Muscle of leg (tissue), 3 donors: ENCODE measurements at regions not wholly inside any gene's neighbourhood (a gene's known extent, or its start where the extent isn't known, plus 50 kb on each side); places are given as distances from the start of the nearest gene placed in this dataset.

Source experiments
- DNase-seq: peaks from one replicate; pipeline ENCODE4 v3.0.0; 2013
- H3K27ac ChIP-seq: one replicate; pipeline ENCODE4 v1.5.1; 2013; ENCODE audit warnings: mild to moderate bottlenecking, low read length, control low read depth
- H3K27me3 ChIP-seq: one replicate; pipeline ENCODE4 v1.6.1; 2013; ENCODE audit warnings: low read length; ENCODE audit not compliant: control insufficient read depth, insufficient read depth
- H3K36me3 ChIP-seq: one replicate; pipeline ENCODE4 v1.6.1; 2013; ENCODE audit warnings: low read length; ENCODE audit not compliant: control insufficient read depth, insufficient read depth
- H3K4me1 ChIP-seq: one replicate; pipeline ENCODE4 v1.6.1; 2013; ENCODE audit warnings: low read length; ENCODE audit not compliant: control insufficient read depth, insufficient read depth
- H3K4me3 ChIP-seq: one replicate; pipeline ENCODE4 v1.5.1; 2013; ENCODE audit warnings: low read length, control low read depth
- H3K9me3 ChIP-seq: replicated peaks from 2 replicates; pipeline ENCODE4 v1.6.1; 2013; ENCODE audit warnings: low read depth, low read length; ENCODE audit not compliant: control insufficient read depth
- WGBS: methylation state at CpG from one replicate; pipeline ENCODE4 v1.1.5; 2013; ENCODE audit warnings: missing lambda C conversion rate; ENCODE audit not compliant: insufficient coverage; 5-methylcytosine and 5-hydroxymethylcytosine counted together

DNA sequence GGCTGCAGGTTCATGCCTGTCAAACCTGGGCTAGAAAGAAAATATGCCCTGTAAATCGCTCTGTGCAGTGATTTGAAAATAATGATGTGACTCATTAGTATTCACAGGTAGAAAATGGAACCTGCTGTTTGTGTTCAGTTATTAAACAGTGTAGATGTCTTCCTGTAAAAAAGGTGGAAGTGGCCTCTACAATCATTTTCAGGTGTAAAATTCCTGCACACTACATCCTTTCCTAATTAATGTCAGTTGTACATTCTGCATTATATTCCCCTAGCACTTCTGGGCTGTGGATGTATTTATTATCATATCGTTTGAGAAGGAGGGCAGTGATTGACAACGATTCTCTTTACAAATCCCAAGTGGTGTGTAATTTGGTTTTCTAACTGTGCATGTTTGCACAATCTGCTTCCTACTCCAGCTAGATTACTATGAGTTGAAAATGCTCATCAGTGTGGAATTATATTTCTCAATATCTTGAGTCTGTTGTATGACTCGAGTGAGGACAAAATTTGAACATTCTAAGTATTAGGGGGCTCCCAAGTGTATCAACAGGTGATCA lies 454.0 kb upstream of the DDI1 start:
- Histone ChIP-seq H3K4me3 (no peak overlapping the region), H3K27me3 (no peaks in the 10 kb centered on the region), H3K9me3 (no peaks in the 10 kb centered on the region), H3K4me1 (peaks cover 2% of the 10 kb centered on the region), H3K36me3 (no peaks in the 10 kb centered on the region), H3K27ac (no peak overlapping the region)
- no peak for DNase-seq
- WGBS = no CpG with 5 or more reads among the region's 4 CpGs

DNA sequence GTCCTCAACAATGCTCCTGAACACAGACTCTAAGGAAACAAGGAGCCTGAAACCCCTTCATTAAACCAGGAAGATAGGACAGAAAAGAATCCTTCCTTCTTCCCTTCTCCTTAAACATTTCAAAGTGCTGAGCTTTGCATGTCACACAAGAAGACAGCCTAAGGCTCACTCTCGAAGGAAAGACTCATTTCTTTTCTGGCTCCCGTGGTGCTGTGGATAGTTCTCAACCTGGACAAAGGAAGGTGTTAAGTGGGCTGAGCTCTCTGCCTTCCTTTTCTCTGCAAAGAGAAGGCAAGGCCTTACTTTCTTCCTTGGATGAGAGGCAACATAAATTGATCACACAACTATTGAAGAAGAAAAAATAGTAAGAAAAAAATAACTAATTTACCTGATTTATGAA lies 452.4 kb upstream of the DDI1 start:
- WGBS = no CpG with 5 or more reads among the region's 2 CpGs
- H3K36me3 ChIP-seq = no peaks in the 10 kb centered on the region
- H3K4me1 ChIP-seq = peaks cover 2% of the 10 kb centered on the region
- no peak overlapping the region for H3K4me3 ChIP-seq
- H3K9me3 ChIP-seq = no peaks in the 10 kb centered on the region
- no peak overlapping the region for H3K27ac ChIP-seq
- no peaks in the 10 kb centered on the region for H3K27me3 ChIP-seq
- no peak for DNase-seq

- WGBS = no CpG with 5 or more reads among the region's 1 CpG
- Histone ChIP-seq H3K27me3 (no peaks in the 10 kb centered on the region), H3K4me1 (peaks cover 2% of the 10 kb centered on the region), H3K4me3 (no peak overlapping the region), H3K36me3 (no peaks in the 10 kb centered on the region), H3K27ac (no peak overlapping the region), H3K9me3 (no peaks in the 10 kb centered on the region)
- no peak for DNase-seq
Observed at GRCh38 chr11:103584720-103585119, 451.7 kb upstream of the DDI1 start.

DNA sequence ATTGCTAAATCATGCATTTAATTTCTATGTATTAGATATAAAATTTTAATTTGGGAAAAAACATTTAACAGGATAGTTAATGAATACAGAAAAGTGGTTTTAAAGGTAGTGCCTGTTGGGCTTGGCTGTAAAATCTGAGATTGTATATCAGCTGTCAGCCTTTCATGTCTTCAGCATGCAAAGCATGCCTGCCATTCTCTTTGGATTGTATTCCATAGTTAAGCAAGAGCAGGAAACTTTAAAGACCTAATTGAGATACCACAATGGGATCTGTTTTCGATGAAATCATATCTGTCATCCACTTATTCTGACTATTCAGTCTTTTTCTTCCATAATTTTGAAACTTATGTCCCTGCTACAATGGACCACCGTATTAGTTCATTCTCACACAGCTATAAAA lies 451.0 kb upstream of the DDI1 start:
- Histone ChIP-seq H3K27me3 (no peaks in the 10 kb centered on the region), H3K36me3 (no peaks in the 10 kb centered on the region), H3K4me1 (peaks cover 2% of the 10 kb centered on the region), H3K4me3 (no peak overlapping the region), H3K27ac (peak overlapping the region; percentile 44), H3K9me3 (no peaks in the 10 kb centered on the region)
- DNase-seq = peak; percentile 29
- WGBS = no CpG with 5 or more reads among the region's 2 CpGs

DNA sequence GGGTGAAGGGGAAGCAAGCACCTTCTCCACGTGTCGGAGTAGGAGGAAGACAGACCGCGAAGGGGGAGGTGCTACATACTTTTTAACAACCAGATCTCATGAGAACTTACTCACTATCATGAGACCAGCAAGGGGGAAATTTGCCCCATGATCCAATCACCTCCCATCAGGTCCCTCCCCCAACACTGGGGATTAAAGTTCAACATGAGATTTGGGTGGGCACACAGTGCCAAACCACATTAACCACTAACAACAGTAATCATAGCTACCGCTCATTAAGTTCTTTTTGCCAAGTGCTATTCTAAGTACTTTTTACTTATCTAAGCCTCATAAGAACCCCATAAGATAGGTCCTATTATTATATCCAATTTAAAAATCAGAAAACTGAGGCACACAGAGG lies 450.5 kb upstream of the DDI1 start:
- no peak for DNase-seq
- WGBS = no CpG with 5 or more reads among the region's 5 CpGs
- peak overlapping the region; percentile 44 for H3K27ac ChIP-seq

DNA sequence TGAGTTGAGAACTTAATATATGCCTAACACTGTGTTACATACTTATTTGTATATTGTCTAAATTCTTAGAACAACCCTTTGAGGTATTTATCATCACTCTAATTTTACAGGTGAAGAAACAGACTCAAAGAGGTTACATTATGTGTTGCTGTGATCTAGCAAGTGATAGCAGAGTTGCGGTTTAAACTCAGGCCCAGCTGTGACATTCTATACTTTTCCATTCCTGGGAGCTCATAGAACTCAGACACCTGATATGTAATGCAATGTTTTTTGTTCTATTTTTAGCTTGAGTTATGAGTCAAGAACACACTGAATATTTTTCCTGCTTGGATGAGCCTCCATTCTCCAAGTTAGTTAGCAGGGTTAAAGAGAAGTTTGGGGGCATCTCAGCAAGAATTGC lies 449.7 kb upstream of the DDI1 start:
- H3K4me1 ChIP-seq = peaks cover 2% of the 10 kb centered on the region
- no CpG with 5 or more reads among the region's 1 CpG for WGBS
- peak; percentile 52 for DNase-seq
- H3K9me3 ChIP-seq = no peaks in the 10 kb centered on the region
- H3K36me3 ChIP-seq = no peaks in the 10 kb centered on the region
- H3K27ac ChIP-seq = peak overlapping the region; percentile 54
- no peaks in the 10 kb centered on the region for H3K27me3 ChIP-seq
- H3K4me3 ChIP-seq = no peak overlapping the region

More for the DNA sequence above, 450.5 kb upstream of the DDI1 start:
- Histone ChIP-seq H3K4me1 (peaks cover 2% of the 10 kb centered on the region), H3K4me3 (no peak overlapping the region), H3K9me3 (no peaks in the 10 kb centered on the region), H3K36me3 (no peaks in the 10 kb centered on the region), H3K27me3 (no peaks in the 10 kb centered on the region)

GRCh38 chr11:103587901-103588788 lies 448.3 kb upstream of the DDI1 start:
- no peak overlapping the region for H3K4me3 ChIP-seq
- H3K9me3 ChIP-seq = no peaks in the 10 kb centered on the region
- H3K4me1 ChIP-seq = peaks cover 2% of the 10 kb centered on the region
- H3K27me3 ChIP-seq = no peaks in the 10 kb centered on the region
- no peaks in the 10 kb centered on the region for H3K36me3 ChIP-seq
- H3K27ac ChIP-seq = no peak overlapping the region
- 78% methylated on average over 1 of the region's 4 CpGs for WGBS
- DNase-seq = no peak

DNA sequence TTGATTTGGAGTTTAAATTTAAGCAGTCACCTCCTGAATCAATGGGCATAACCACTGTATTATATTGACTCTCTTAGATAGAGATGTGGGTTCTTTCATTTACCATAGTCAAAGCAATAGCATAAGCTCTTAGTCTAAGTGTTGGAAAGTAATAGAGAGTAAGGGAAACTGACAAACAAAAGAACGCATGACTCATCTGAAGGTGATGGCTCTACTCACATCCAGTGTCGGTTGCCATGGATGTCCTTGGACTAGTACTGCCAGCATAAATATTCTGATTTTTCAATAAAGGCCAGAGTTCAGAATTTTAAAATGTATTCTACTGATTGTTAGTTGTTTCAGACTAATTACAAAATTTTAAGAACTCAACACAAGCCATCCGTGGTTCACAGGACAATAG lies 444.9 kb upstream of the DDI1 start:
- Histone ChIP-seq H3K27ac (no peak overlapping the region), H3K27me3 (no peaks in the 10 kb centered on the region), H3K4me1 (no peaks in the 10 kb centered on the region), H3K4me3 (no peak overlapping the region), H3K9me3 (no peaks in the 10 kb centered on the region), H3K36me3 (no peaks in the 10 kb centered on the region)
- DNase-seq = no peak
- no CpG with 5 or more reads among the region's 3 CpGs for WGBS

DNA sequence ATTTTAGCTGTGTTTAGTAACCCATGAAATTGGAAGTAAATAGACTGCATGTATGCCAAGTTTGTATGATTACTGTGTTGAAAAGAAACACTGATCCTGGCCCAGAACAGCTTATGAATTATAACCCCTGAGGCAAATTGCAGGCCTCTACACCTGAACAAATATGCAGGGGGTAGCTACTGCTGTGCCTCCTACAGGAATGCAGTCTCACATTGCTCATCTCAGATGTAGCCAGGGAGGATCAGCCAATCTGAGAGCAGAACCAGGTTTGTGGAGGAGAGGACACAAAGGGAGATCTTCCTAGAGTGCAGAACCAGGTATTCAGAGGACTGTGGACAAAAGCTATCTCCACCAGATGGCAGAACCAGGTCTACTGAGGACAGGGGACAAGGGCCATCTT lies 442.2 kb upstream of the DDI1 start:
- H3K27me3 ChIP-seq = no peaks in the 10 kb centered on the region
- no peak overlapping the region for H3K27ac ChIP-seq
- no peaks in the 10 kb centered on the region for H3K4me1 ChIP-seq
- no peaks in the 10 kb centered on the region for H3K36me3 ChIP-seq
- no peak for DNase-seq
- no peak overlapping the region for H3K4me3 ChIP-seq
- H3K9me3 ChIP-seq = no peaks in the 10 kb centered on the region

GRCh38 chr11:103596315-103596714 lies 440.1 kb upstream of the DDI1 start:
- no peaks in the 10 kb centered on the region for H3K27me3 ChIP-seq
- no peaks in the 10 kb centered on the region for H3K36me3 ChIP-seq
- WGBS = no CpG with 5 or more reads among the region's 3 CpGs
- H3K4me1 ChIP-seq = no peaks in the 10 kb centered on the region
- H3K27ac ChIP-seq = no peak overlapping the region
- no peak for DNase-seq
- H3K9me3 ChIP-seq = no peaks in the 10 kb centered on the region
- no peak overlapping the region for H3K4me3 ChIP-seq
